COLO829 (cell line): ENCODE measurements at regions not wholly inside any gene's neighbourhood (a gene's known extent, or its start where the extent isn't known, plus 50 kb on each side); places are given as distances from the start of the nearest gene placed in this dataset.
A peak's percentile ranks its signal among the peaks of the same experiment; 100 is the strongest.
"Not testable (repeated sequence)": the region's sequence is repeated elsewhere in the genome, so short reads cannot be mapped to it uniquely, and the experiment has no call there.

Experiments
- DNase-seq: peaks from one replicate; pipeline ENCODE4 v3.0.0; 2012; ENCODE audit warnings: low spot score

GRCh38 chr1:146411923-146412322, 183.1 kb upstream of the NOTCH2NLA start:
- not testable (repeated sequence) for DNase-seq

GRCh38 chr1:146409817-146410441, 181.1 kb upstream of the NOTCH2NLA start:
- DNase-seq = not testable (repeated sequence)

DNA sequence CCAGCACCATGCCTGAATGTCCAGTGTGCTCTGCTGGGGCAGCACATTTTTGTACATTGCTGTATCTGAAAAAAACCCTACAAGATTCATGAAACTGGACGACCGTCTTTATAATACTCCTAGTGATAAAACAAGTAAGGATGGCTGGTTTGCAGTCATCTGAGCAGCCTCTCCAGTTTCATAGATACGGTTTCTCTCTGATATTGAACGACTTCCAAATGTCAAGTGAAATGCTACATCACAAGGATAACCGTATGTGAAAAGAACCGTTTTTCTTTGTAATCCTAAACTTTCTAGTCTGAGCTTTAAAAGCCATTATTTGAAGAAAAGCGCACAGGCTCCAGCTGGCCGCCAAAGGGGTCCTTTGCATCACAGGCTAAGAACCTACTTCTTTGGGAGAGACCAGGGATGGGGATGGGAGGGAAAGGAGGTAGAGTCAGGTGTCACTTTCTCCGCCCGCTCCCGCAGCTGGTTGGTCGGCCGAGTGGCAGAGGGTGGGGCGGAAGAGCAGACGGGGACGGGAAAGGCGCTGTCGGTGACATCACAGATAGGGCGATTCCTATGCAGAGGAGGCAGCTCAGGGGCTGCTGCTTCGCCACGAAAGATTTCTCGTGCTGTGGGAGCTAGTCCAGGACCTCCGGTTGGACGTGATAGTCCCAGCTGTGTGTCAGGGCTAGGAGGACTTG, 180.4 kb upstream of the NOTCH2NLA start:
- not testable (repeated sequence) for DNase-seq

DNA sequence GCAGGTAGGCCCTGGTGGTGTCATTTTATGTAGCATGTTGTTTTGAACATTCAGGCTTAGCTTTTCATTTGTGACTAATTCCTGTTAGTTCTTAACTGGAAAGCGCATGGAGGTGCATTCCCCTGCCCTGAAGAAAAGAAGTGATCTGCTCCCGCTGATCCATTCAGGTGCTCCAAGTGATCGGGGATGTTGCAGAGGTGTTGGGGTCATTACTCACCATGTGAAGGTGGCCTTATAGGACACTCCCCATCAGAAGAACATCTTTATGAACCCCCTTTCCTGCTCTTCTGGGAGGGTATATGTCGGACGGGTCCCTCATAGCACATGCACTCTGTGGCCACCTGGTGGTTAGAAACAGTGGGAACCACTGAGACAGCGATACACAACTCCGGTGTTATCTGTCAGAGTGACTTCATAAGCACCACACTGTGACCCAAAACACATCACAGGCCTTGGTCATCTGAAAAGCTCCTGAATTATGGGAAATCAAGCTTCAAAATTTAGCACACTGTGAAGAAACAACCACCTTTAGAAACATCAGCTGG, 172.5 kb upstream of the NOTCH2NLA start:
- DNase-seq = not testable (repeated sequence)

GRCh38 chr1:146400173-146401121, 171.6 kb upstream of the NOTCH2NLA start:
- not testable (repeated sequence) for DNase-seq

GRCh38 chr1:146399225-146399624, 170.4 kb upstream of the NOTCH2NLA start:
- DNase-seq = not testable (repeated sequence)

DNA sequence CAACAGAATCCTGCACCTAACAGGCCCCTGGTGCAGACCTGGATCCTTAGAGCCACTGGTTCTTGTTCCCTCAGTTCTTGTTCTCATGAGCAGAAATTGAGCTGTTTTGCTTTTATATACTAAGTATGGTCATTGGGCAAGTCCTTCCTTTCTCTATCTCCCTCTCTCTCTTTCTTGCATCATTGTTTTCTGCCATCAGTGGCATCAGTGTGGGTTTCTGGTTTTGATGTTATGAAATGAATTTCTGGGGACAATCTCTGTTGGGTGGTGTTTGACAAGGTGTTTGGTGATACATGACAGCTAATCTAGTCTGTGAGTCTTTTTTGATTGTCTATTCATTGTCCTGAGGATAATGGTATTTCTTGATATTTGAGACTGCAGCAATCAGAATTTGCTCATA, 168.0 kb upstream of the NOTCH2NLA start:
- DNase-seq = not testable (repeated sequence)

- DNase-seq = not testable (repeated sequence)
Measured at GRCh38 chr1:146396242-146396641, 167.4 kb upstream of the NOTCH2NLA start.

DNA sequence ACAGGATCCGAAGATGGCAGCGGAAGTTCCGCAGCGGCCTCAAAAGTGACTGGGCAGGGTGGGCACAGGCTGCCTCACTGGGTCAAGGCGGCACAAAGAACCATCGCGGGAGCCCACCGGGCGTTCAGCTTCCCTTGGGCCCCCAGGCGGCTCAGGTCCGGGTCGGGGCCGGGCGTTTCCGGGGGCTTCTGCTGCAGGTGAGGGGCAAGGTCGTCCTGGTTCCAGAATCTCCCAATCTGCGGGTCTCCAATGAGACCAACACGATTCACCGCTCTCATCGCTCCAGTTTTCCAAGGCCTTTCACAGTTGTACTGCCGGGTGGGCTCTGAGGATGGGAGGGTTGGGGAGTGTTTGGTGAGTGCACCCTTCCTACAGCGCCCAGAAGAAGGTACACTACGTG, 165.0 kb upstream of the NOTCH2NLA start:
- DNase-seq = not testable (repeated sequence)

GRCh38 chr1:146393154-146393553, 164.3 kb upstream of the NOTCH2NLA start:
- DNase-seq = not testable (repeated sequence)

DNA sequence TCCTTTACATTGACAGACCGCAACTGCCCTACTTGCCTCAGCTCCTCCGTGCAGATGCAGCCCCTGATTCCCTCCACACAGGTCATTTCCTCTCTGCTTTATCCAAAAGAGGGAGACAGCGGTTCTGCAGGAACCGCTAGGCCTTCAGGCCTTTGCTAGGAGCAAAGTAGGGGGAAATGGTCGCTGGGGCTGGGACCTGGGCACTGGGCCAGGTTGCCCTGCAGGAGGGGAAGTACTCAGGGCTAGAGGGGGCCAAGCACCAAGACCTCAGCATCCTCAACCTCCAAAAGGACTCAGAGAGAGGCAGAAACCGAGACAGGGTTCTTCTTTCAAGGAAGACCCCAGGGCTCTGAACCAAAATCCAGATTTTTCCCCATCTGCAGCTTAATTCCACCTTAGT, 160.4 kb upstream of the NOTCH2NLA start:
- DNase-seq = not testable (repeated sequence)

DNA sequence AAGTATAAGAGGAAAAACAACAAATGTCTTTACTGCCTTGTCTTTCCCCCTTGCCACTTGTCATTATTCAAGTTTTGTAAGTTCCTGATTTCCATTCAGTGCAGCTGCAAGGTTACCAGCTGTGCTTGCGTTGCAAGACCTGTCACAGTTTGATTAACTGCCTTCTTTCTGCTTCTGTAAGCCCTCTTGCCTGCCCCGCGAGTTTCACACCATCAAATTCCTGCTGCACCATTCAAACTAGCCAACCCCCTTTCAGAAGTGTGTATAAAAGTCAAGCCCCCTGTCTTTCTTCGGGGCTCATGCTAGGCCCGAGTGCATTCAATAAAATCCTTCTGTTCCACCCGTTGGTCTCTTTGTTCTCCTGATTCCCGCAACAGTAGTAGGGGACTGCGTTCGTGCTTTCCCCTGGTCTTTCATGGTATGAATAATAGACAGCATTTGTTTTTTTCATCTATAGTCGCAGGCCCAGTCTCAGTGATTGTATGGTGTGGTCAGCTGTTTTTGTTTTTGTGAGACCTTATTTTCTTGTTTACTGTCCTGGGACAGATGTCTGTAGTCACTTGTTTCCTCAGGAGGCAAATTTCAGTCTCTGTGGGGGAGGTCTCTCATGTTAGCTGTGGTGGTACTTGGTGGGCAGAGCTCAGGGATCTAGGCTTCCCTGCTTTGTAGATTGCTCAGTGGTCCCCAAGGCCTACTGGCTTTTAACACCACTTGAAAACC, 159.1 kb upstream of the NOTCH2NLA start:
- not testable (repeated sequence) for DNase-seq

- peak; percentile 80 for DNase-seq
Measured at GRCh38 chr1:146386851-146387749, 158.3 kb upstream of the NOTCH2NLA start.

- not testable (repeated sequence) for DNase-seq
Measured at GRCh38 chr1:146381196-146381595, 152.4 kb upstream of the NOTCH2NLA start.

- peak; percentile 90 for DNase-seq
Measured at GRCh38 chr1:146376708-146377496, 148.1 kb upstream of the NOTCH2NLA start.

GRCh38 chr1:146376309-146376707, 147.5 kb upstream of the NOTCH2NLA start:
- DNase-seq = not testable (repeated sequence)

GRCh38 chr1:146375108-146375507, 146.3 kb upstream of the NOTCH2NLA start:
- DNase-seq = not testable (repeated sequence)

DNA sequence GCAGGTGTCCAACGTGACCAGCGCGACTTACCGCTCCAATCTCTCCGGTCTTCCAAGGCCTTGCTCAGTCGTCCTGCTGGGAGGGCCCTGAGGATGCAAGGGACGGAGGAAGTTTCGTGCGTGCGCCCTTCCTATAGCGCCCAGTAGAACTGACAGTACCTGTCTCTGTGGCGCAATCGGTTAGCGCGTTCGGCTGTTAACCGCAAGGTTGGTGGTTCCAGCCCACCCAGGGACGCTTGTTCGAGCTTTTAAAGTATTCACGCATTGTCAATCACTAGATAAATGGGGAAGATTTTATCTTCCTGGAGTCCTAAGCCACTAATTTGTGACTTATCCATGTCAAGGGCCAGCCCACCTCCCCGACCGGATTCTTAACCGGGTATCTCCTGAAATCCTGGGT, 141.1 kb upstream of the NOTCH2NLA start:
- not testable (repeated sequence) for DNase-seq

DNA sequence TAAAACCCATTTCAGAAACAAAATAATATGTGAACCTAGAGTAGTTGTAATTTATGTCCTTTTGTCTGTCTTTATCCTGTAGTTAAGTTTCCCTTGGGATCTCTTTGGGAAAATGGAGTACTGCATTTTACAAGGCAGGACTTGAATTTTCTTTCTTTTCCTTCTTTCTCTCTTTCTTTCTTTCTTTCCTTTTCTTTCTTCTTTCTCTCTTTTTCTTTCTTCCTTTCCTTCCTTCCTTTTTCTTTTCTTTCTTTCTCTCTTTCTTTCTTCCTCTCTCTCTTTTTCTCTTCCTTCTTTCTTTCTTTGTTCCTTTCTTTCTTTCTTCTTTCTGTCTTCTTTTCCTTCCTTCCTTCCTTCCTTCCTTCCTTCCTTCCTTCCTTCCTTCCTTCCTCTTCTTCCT, 126.6 kb upstream of the NOTCH2NLA start:
- not testable (repeated sequence) for DNase-seq

DNA sequence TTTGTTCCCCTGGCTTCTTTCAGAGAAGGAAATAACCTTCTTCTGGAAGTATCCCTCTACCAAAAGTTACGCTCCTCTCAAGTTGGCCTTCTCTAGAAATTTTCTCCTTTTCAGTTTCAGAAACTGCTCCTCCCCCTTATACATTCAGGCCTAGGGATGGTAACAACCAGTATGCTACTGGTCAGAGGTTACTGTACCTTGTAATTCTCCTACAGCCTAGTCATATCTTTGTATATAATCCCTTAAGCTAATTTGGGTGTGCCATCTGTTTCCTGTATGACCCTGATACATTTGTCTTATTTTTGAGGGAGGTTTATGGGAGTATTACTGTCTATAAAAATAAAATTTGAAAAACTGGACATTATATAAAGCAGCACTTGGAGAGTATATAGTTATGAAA, 98.0 kb upstream of the NOTCH2NLA start:
- DNase-seq = not testable (repeated sequence)
